ENCODE measurements at regions not wholly inside any gene's neighbourhood (a gene's known extent, or its start where the extent isn't known, plus 50 kb on each side); places are given as distances from the start of the nearest gene placed in this dataset.

- Histone ChIP-seq H3K79me2 (ENCODE audit: low read length) (no peaks in the 10 kb centered on the region), H3K4me3 (ENCODE audit: low read length) (no peak overlapping the region), H3K27me3 (ENCODE audit: low read depth, low read length) (no peaks in the 10 kb centered on the region), H3K4me1 (ENCODE audit: low read length) (peaks cover 17% of the 10 kb centered on the region), H3K4me2 (ENCODE audit: low read length) (no peak overlapping the region), H3K9ac (ENCODE audit: low read length) (no peak overlapping the region), H2AFZ (ENCODE audit: low read depth, low read length) (0 out of 2 replicates have a peak overlapping the region, but pooled peaks have one; percentile 37), H4K20me1 (ENCODE audit: insufficient read depth, low read length) (no peaks in the 10 kb centered on the region), H3K36me3 (replicated peaks; ENCODE audit: low read depth, low read length) (no peaks in the 10 kb centered on the region), H3K9me3 (ENCODE audit: insufficient read depth, low read length) (no peaks in the 10 kb centered on the region), H3K27ac (ENCODE audit: low read length) (no peak overlapping the region)
- no peak for TF ChIP-seq CTCF (IDR thresholded peaks at IDR 0.05; ENCODE audit: low read depth, low read length)
- TF ChIP-seq EZH2phosphoT487 (IDR thresholded peaks at IDR 0.05; ENCODE audit: low read depth) = no peak
Measured at GRCh38 chr3:34780294-34780693, 859.0 kb upstream of the ARPP21 start.

GRCh38 chr3:34780973-34781372 lies 858.4 kb upstream of the ARPP21 start:
- H2AFZ ChIP-seq (ENCODE audit: low read depth, low read length) = no peak overlapping the region

GRCh38 chr3:34782871-34783270 lies 856.5 kb upstream of the ARPP21 start:
- H2AFZ ChIP-seq (ENCODE audit: low read depth, low read length) = no peak overlapping the region
- H3K9ac ChIP-seq (ENCODE audit: low read length) = no peak overlapping the region
- H3K36me3 ChIP-seq (replicated peaks; ENCODE audit: low read depth, low read length) = no peaks in the 10 kb centered on the region

More at GRCh38 chr3:34780973-34781372, 858.4 kb upstream of the ARPP21 start:
- no peaks in the 10 kb centered on the region for H3K27me3 ChIP-seq (ENCODE audit: low read depth, low read length)
- no peak overlapping the region for H3K27ac ChIP-seq (ENCODE audit: low read length)
- peaks cover 17% of the 10 kb centered on the region for H3K4me1 ChIP-seq (ENCODE audit: low read length)
- TF ChIP-seq EZH2phosphoT487 (IDR thresholded peaks at IDR 0.05; ENCODE audit: low read depth) (no peak), CTCF (IDR thresholded peaks at IDR 0.05; ENCODE audit: low read depth, low read length) (no peak)
- H3K9ac ChIP-seq (ENCODE audit: low read length) = no peak overlapping the region
- no peak overlapping the region for H3K4me2 ChIP-seq (ENCODE audit: low read length)
- no peaks in the 10 kb centered on the region for H3K36me3 ChIP-seq (replicated peaks; ENCODE audit: low read depth, low read length)
- no peak overlapping the region for H3K4me3 ChIP-seq (ENCODE audit: low read length)
- H3K9me3 ChIP-seq (ENCODE audit: insufficient read depth, low read length) = no peaks in the 10 kb centered on the region
- no peaks in the 10 kb centered on the region for H3K79me2 ChIP-seq (ENCODE audit: low read length)
- no peaks in the 10 kb centered on the region for H4K20me1 ChIP-seq (ENCODE audit: insufficient read depth, low read length)

GRCh38 chr3:34783876-34784275 lies 855.4 kb upstream of the ARPP21 start:
- TF ChIP-seq CTCF (IDR thresholded peaks at IDR 0.05; ENCODE audit: low read depth, low read length) (no peak), EZH2phosphoT487 (IDR thresholded peaks at IDR 0.05; ENCODE audit: low read depth) (no peak)
- Histone ChIP-seq H3K4me1 (ENCODE audit: low read length) (peaks cover 17% of the 10 kb centered on the region), H3K27ac (ENCODE audit: low read length) (peak overlapping the region; percentile 7; the same call in 1 of the 2 replicates), H3K4me3 (ENCODE audit: low read length) (no peak overlapping the region), H3K9me3 (ENCODE audit: insufficient read depth, low read length) (no peaks in the 10 kb centered on the region), H2AFZ (ENCODE audit: low read depth, low read length) (no peak overlapping the region), H3K4me2 (ENCODE audit: low read length) (no peak overlapping the region; the same call in 1 of the 2 replicates), H4K20me1 (ENCODE audit: insufficient read depth, low read length) (no peaks in the 10 kb centered on the region), H3K79me2 (ENCODE audit: low read length) (no peaks in the 10 kb centered on the region), H3K36me3 (replicated peaks; ENCODE audit: low read depth, low read length) (no peaks in the 10 kb centered on the region), H3K9ac (ENCODE audit: low read length) (no peak overlapping the region), H3K27me3 (ENCODE audit: low read depth, low read length) (no peaks in the 10 kb centered on the region)

More at GRCh38 chr3:34782871-34783270, 856.5 kb upstream of the ARPP21 start:
- Histone ChIP-seq H4K20me1 (ENCODE audit: insufficient read depth, low read length) (no peaks in the 10 kb centered on the region), H3K27me3 (ENCODE audit: low read depth, low read length) (no peaks in the 10 kb centered on the region), H3K9me3 (ENCODE audit: insufficient read depth, low read length) (no peaks in the 10 kb centered on the region), H3K4me1 (ENCODE audit: low read length) (peaks cover 17% of the 10 kb centered on the region), H3K27ac (ENCODE audit: low read length) (no peak overlapping the region), H3K4me3 (ENCODE audit: low read length) (no peak overlapping the region), H3K79me2 (ENCODE audit: low read length) (no peaks in the 10 kb centered on the region), H3K4me2 (ENCODE audit: low read length) (no peak overlapping the region)
- no peak for TF ChIP-seq CTCF (IDR thresholded peaks at IDR 0.05; ENCODE audit: low read depth, low read length)
- no peak for TF ChIP-seq EZH2phosphoT487 (IDR thresholded peaks at IDR 0.05; ENCODE audit: low read depth)
